SK-N-MC (cell line): ENCODE measurements at regions not wholly inside any gene's neighbourhood (a gene's known extent, or its start where the extent isn't known, plus 50 kb on each side); places are given as distances from the start of the nearest gene placed in this dataset.

ENCODE experiments used
- EZH2 ChIP-seq: fragments of 200-600 bp; sonication (generic); IDR thresholded peaks from one replicate; pipeline ENCODE4 v1.6.1; 2017; ENCODE audit warnings: antibody characterized with exemption
- FOXP2 ChIP-seq: optimal IDR thresholded peaks from 2 replicates; pipeline ENCODE3; 2011; ENCODE audit warnings: mild to moderate bottlenecking, moderate library complexity; ENCODE audit not compliant: insufficient read depth; ENCODE audit errors: extremely low read length, control extremely low read depth
- POLR2AphosphoS5 ChIP-seq: IDR thresholded peaks from 2 replicates; pipeline ENCODE4 v1.6.1; 2012; ENCODE audit warnings: mild to moderate bottlenecking, low read depth, low read length, borderline replicate concordance

GRCh38 chr13:50361282-50361681 lies 346.0 kb downstream of the KCNRG start:
- no peak for TF ChIP-seq EZH2
- no peak for TF ChIP-seq POLR2AphosphoS5
- TF ChIP-seq FOXP2: no peak
